GM06990 (cell line): ENCODE measurements at regions not wholly inside any gene's neighbourhood (a gene's known extent, or its start where the extent isn't known, plus 50 kb on each side); places are given as distances from the start of the nearest gene placed in this dataset.
"Not testable (repeated sequence)": the region's sequence is repeated elsewhere in the genome, so short reads cannot be mapped to it uniquely, and the experiment has no call there.

ENCODE experiments used
- DNase-seq: peaks from one replicate; pipeline ENCODE4 v3.0.0-alpha.2; 2011; ENCODE audit not compliant: insufficient read length; ENCODE audit errors: extremely low read depth
- H3K27me3 ChIP-seq: replicated peaks from 2 replicates; pipeline ENCODE4 v1.6.0; 2011; ENCODE audit warnings: low read length; ENCODE audit not compliant: control insufficient read depth, insufficient read depth
- H3K36me3 ChIP-seq: 2 replicates; pipeline ENCODE4 v1.5.1; 2011; ENCODE audit warnings: low read length; ENCODE audit not compliant: control insufficient read depth, insufficient read depth
- H3K4me3 ChIP-seq: replicated peaks from 2 replicates; pipeline ENCODE4 v1.5.1; 2011; ENCODE audit warnings: low read depth, mild to moderate bottlenecking, control low read depth, low read length
- TF ChIP-seq, protein P1 (sequence below): IDR thresholded peaks from 2 replicates; pipeline ENCODE4 v1.5.1; 2011; ENCODE audit warnings: low read length, control low read depth, mild to moderate bottlenecking, inconsistent platforms; ENCODE audit not compliant: insufficient read depth, poor library complexity, severe bottlenecking

GRCh38 chrX:89033723-89034122, 286.7 kb downstream of the CPXCR1 start:
- Histone ChIP-seq H3K27me3 (no peaks in the 10 kb centered on the region), H3K36me3 (no peaks in the 10 kb centered on the region), H3K4me3 (no peak overlapping the region)
- DNase-seq: no peak
- TF ChIP-seq, protein P1, sequence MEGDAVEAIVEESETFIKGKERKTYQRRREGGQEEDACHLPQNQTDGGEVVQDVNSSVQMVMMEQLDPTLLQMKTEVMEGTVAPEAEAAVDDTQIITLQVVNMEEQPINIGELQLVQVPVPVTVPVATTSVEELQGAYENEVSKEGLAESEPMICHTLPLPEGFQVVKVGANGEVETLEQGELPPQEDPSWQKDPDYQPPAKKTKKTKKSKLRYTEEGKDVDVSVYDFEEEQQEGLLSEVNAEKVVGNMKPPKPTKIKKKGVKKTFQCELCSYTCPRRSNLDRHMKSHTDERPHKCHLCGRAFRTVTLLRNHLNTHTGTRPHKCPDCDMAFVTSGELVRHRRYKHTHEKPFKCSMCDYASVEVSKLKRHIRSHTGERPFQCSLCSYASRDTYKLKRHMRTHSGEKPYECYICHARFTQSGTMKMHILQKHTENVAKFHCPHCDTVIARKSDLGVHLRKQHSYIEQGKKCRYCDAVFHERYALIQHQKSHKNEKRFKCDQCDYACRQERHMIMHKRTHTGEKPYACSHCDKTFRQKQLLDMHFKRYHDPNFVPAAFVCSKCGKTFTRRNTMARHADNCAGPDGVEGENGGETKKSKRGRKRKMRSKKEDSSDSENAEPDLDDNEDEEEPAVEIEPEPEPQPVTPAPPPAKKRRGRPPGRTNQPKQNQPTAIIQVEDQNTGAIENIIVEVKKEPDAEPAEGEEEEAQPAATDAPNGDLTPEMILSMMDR: no peak

- Histone ChIP-seq H3K36me3 (no peaks in the 10 kb centered on the region), H3K27me3 (no peaks in the 10 kb centered on the region), H3K4me3 (no peak overlapping the region)
- TF ChIP-seq, protein P1: no peak
- no peak for DNase-seq
These were observed 287.7 kb downstream of the CPXCR1 start for GRCh38 chrX:89034679-89035078.

DNA sequence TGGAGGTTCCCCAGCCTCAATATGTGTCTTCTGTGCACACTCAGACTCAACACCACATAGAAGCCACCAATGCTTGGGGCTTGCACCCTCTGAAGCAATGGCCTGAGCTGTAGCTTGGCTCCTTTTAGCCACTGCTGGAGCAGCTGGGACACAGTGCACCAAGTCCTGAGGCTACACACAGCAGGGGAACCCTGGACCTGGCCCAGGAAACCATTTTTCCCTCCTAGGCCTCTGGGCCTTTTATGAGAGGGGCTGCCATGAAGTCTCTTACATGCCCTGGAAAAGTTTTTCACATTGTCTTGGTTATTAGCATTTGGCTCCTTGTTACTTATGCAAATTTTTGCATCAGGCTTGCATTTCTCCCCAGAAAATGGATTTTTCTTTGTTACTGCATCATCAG, 306.2 kb downstream of the CPXCR1 start:
- TF ChIP-seq, protein P1: no peak
- no peaks in the 10 kb centered on the region for H3K36me3 ChIP-seq
- no peak for DNase-seq
- H3K27me3 ChIP-seq: no peaks in the 10 kb centered on the region
- H3K4me3 ChIP-seq: no peak overlapping the region

- not testable (repeated sequence) for H3K4me3 ChIP-seq, DNase-seq, H3K27me3 ChIP-seq, H3K36me3 ChIP-seq
These were observed 352.6 kb downstream of the CPXCR1 start for GRCh38 chrX:89099587-89099986.

GRCh38 chrX:89124985-89125384, 378.0 kb downstream of the CPXCR1 start:
- H3K27me3 ChIP-seq: no peaks in the 10 kb centered on the region
- H3K36me3 ChIP-seq: no peaks in the 10 kb centered on the region
- H3K4me3 ChIP-seq: no peak overlapping the region
- TF ChIP-seq, protein P1: no peak
- no peak for DNase-seq
